Natural killer cell (primary cell): ENCODE measurements at regions not wholly inside any gene's neighbourhood (a gene's known extent, or its start where the extent isn't known, plus 50 kb on each side); places are given as distances from the start of the nearest gene placed in this dataset.

Experiments
- ATAC-seq, 3 donors: fragments of 150-1000 bp in 2 of 3; fragments of 200-7000 bp in 1 of 3; cut with Tn5 transposase; 1 replicate in 1 of 3; 2 replicates in 2 of 3; pipeline ENCODE4 v1.10.0; 2021; ENCODE audit warnings: mild to moderate bottlenecking in 2 of 3, moderate library complexity in 2 of 3
- DNase-seq, 2 donors: peaks; one replicate each; pipeline versions ENCODE4 v3.0.0 to v3.0.0-alpha.2; 2013 to 2021; ENCODE audit warnings: mixed read lengths in 1 of 2
- H3K27ac ChIP-seq: one replicate; pipeline ENCODE4 v1.5.1; 2013; ENCODE audit warnings: mild to moderate bottlenecking, low read length
- H3K27me3 ChIP-seq: one replicate; pipeline ENCODE4 v1.6.1; 2013; ENCODE audit warnings: low read length; ENCODE audit not compliant: control insufficient read depth, insufficient read depth
- H3K36me3 ChIP-seq: one replicate; pipeline ENCODE4 v1.6.1; 2013; ENCODE audit warnings: low read length; ENCODE audit not compliant: control insufficient read depth, insufficient read depth
- H3K4me1 ChIP-seq: one replicate; pipeline ENCODE4 v1.6.1; 2013; ENCODE audit warnings: low read length; ENCODE audit not compliant: control insufficient read depth, insufficient read depth
- H3K4me3 ChIP-seq: one replicate; pipeline ENCODE4 v1.5.1; 2013; ENCODE audit warnings: low read length
- H3K9me3 ChIP-seq: one replicate; pipeline ENCODE4 v1.6.1; 2013; ENCODE audit warnings: low read length; ENCODE audit not compliant: control insufficient read depth, insufficient read depth
- H3K27ac Mint-ChIP-seq, 2 donors: one replicate each; pipeline ENCODE4 v1.8.0; 2022; ENCODE audit warnings: mild to moderate bottlenecking in 2 of 2, mixed read lengths in 2 of 2, moderate library complexity in 1 of 2
- H3K27me3 Mint-ChIP-seq, 2 donors: one replicate each; pipeline ENCODE4 v1.8.0; 2022; ENCODE audit warnings: low read depth in 2 of 2, mixed read lengths in 2 of 2
- H3K36me3 Mint-ChIP-seq: one replicate; pipeline ENCODE4 v1.8.0; 2022; ENCODE audit warnings: mixed read lengths
- H3K4me1 Mint-ChIP-seq, 2 donors: one replicate each; pipeline ENCODE4 v1.8.0; 2022; ENCODE audit warnings: mixed read lengths in 2 of 2
- H3K4me3 Mint-ChIP-seq: one replicate; pipeline ENCODE4 v1.8.0; 2022; ENCODE audit warnings: mild to moderate bottlenecking, moderate library complexity, mixed read lengths
- H3K9me3 Mint-ChIP-seq, 2 donors: one replicate each; pipeline ENCODE4 v1.8.0; 2022; ENCODE audit warnings: mixed read lengths in 2 of 2
- WGBS: methylation state at CpG from one replicate; pipeline ENCODE4 v1.1.7; 2013; ENCODE audit warnings: missing lambda C conversion rate; ENCODE audit not compliant: insufficient coverage; 5-methylcytosine and 5-hydroxymethylcytosine counted together
- intact Hi-C: fragments of 100-400 bp; cut with micrococcal nuclease; formaldehyde crosslinking; loops from one replicate; pipeline ENCODE4 v1.14.2; 2022
- TF ChIP-seq, protein P1 (sequence below): fragments of 200-600 bp; IDR thresholded peaks from one replicate; pipeline ENCODE4 v1.8.0; 2022; ENCODE audit warnings: antibody characterized with exemption

DNA sequence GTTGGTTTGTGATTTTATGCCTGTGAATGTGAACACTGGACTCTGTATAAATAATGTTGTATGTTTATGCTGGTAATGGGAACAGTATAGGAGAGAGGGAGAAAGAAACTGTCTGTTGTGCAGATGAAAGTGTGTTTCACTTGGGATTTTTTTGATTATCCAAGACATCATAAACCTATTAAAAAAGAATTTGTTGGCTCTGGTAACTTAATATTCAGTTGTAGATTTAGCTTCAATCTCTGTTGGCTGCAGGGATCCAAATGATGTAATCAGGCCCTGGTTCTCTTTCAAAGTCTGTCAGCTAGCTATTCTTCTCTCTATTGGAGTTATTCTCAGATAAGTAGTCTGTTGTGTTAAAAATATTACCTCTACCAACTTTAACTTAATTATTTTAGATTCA, 168.8 kb upstream of the RHOBTB1 start:
- no peaks in the 10 kb centered on the region for H3K4me1 Mint-ChIP-seq
- no peaks in the 10 kb centered on the region for H3K9me3 Mint-ChIP-seq

DNA sequence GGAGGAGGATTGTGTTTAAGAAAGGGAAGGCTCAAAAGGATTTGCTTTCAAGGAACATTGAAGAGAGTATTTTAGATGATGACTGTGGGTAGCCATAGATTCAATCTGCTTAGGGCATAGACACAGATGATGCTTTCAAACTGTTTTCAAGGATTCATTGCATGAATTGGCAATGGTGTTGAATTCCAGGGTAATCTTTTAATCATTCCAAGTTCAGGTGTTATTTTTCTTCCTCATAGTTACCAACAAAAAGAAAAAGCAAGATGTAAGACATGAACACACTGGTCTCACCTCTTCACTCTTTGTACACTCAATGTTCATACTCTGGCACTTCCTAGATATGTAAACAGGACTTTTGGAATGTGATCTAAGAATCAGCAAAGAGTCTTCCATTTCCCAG, 167.0 kb upstream of the RHOBTB1 start:
- H3K4me3 Mint-ChIP-seq, result no peak overlapping the region
- intact Hi-C loops, result no loop called here
- peaks cover 2 to 7% of the 10 kb centered on the region in 2 donors for H3K27me3 Mint-ChIP-seq
- no peaks in the 10 kb centered on the region for H3K4me1 ChIP-seq
- H3K27me3 ChIP-seq, result no peaks in the 10 kb centered on the region
- no peaks in the 10 kb centered on the region for H3K36me3 ChIP-seq
- TF ChIP-seq, protein P1, sequence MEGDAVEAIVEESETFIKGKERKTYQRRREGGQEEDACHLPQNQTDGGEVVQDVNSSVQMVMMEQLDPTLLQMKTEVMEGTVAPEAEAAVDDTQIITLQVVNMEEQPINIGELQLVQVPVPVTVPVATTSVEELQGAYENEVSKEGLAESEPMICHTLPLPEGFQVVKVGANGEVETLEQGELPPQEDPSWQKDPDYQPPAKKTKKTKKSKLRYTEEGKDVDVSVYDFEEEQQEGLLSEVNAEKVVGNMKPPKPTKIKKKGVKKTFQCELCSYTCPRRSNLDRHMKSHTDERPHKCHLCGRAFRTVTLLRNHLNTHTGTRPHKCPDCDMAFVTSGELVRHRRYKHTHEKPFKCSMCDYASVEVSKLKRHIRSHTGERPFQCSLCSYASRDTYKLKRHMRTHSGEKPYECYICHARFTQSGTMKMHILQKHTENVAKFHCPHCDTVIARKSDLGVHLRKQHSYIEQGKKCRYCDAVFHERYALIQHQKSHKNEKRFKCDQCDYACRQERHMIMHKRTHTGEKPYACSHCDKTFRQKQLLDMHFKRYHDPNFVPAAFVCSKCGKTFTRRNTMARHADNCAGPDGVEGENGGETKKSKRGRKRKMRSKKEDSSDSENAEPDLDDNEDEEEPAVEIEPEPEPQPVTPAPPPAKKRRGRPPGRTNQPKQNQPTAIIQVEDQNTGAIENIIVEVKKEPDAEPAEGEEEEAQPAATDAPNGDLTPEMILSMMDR, result no peak
- no peaks in the 10 kb centered on the region for H3K4me1 Mint-ChIP-seq
- H3K9me3 Mint-ChIP-seq, result no peaks in the 10 kb centered on the region
- H3K36me3 Mint-ChIP-seq, result no peaks in the 10 kb centered on the region
- H3K9me3 ChIP-seq, result no peaks in the 10 kb centered on the region
- ATAC-seq (no peak), DNase-seq (no peak)
- H3K27ac Mint-ChIP-seq, result no peak overlapping the region
- H3K27ac ChIP-seq, result no peak overlapping the region
- H3K4me3 ChIP-seq, result no peak overlapping the region

More for the DNA sequence above, 168.8 kb upstream of the RHOBTB1 start:
- no peak overlapping the region for H3K4me3 ChIP-seq
- Mint-ChIP-seq H3K27me3 (peaks cover 0 to 7% of the 10 kb centered on the region in 2 donors), H3K27ac (no peak overlapping the region), H3K36me3 (no peaks in the 10 kb centered on the region), H3K4me3 (no peak overlapping the region)
- no peaks in the 10 kb centered on the region for H3K9me3 ChIP-seq
- ATAC-seq (no peak), DNase-seq (no peak)
- H3K27ac ChIP-seq, result no peak overlapping the region
- H3K36me3 ChIP-seq, result no peaks in the 10 kb centered on the region
- H3K27me3 ChIP-seq, result no peaks in the 10 kb centered on the region
- TF ChIP-seq, protein P1, result no peak
- H3K4me1 ChIP-seq, result no peaks in the 10 kb centered on the region
- intact Hi-C loops, result no loop called here

DNA sequence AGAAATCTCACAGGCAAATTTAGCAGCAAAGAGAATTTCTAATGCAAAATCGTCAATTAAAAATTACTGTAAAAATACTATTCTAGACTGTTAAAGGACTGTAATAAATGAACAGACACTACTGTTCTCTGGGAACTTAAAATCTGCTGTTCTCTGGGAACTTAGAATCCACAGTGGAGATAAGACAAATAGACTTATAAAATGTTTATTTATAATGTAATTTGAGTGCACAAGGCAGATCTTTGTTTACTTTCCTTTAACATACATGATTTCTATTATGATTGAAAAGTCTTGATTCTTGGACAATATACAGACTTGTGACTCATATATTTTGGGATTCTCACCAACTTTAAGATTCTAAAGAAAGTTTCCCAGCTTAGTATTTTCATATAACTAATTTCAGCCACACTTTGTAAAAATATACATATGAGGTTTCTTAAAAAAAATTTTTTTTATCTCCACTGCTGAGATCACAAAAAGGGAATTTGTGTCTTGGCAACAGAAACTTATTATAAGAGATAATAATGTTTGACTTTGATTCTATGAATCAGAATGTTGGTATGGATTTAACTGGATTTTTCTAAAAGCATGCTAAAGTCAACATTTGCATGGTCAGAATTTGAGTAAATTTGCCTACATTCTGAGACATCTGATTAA, 166.3 kb upstream of the RHOBTB1 start:
- peaks cover 2 to 7% of the 10 kb centered on the region in 2 donors for H3K27me3 Mint-ChIP-seq
- no CpG with 5 or more reads among the region's 1 CpG for WGBS
- no peak overlapping the region for H3K4me3 Mint-ChIP-seq
- intact Hi-C loops, result no loop called here
- no peak overlapping the region for H3K4me3 ChIP-seq
- H3K27ac ChIP-seq, result no peak overlapping the region
- H3K27me3 ChIP-seq, result no peaks in the 10 kb centered on the region
- DNase-seq (no peak), ATAC-seq (no peak)
- no peaks in the 10 kb centered on the region for H3K9me3 ChIP-seq
- no peaks in the 10 kb centered on the region for H3K36me3 Mint-ChIP-seq
- no peaks in the 10 kb centered on the region for H3K9me3 Mint-ChIP-seq
- H3K4me1 Mint-ChIP-seq, result no peaks in the 10 kb centered on the region
- no peaks in the 10 kb centered on the region for H3K4me1 ChIP-seq
- TF ChIP-seq, protein P1, result no peak
- no peak overlapping the region for H3K27ac Mint-ChIP-seq
- H3K36me3 ChIP-seq, result no peaks in the 10 kb centered on the region

DNA sequence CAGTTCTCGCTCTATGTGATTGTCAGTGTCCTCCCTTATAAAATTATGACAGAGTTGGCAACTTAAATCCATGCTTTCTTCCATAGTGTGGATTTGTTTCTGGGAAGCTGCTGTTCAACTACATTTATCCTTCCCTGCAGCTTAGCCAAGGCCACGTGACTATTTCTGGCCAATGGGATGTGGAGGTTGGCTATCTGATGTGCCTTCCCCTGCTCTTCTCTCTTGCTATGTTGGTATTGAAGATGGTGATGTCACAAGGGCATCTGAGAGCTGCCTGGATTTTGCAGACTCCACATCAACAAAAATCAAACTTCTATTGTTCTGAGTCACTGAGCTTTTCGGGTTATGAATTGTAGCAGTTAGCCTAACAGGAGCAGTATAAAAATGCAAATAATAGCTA, 164.9 kb upstream of the RHOBTB1 start:
- Histone ChIP-seq H3K27ac (no peak overlapping the region), H3K4me3 (no peak overlapping the region), H3K36me3 (no peaks in the 10 kb centered on the region), H3K4me1 (no peaks in the 10 kb centered on the region), H3K27me3 (no peaks in the 10 kb centered on the region), H3K9me3 (no peaks in the 10 kb centered on the region)
- TF ChIP-seq, protein P1, result no peak
- Mint-ChIP-seq H3K27me3 (peaks cover 4 to 7% of the 10 kb centered on the region in 2 donors), H3K4me3 (no peak overlapping the region), H3K4me1 (no peaks in the 10 kb centered on the region), H3K36me3 (no peaks in the 10 kb centered on the region), H3K9me3 (no peaks in the 10 kb centered on the region), H3K27ac (no peak overlapping the region)
- ATAC-seq (no peak), DNase-seq (no peak)
- intact Hi-C loops, result no loop called here
- 100% methylated on average over 1 of the region's 3 CpGs for WGBS
